ENCODE measurements at regions not wholly inside any gene's neighbourhood (a gene's known extent, or its start where the extent isn't known, plus 50 kb on each side); places are given as distances from the start of the nearest gene placed in this dataset.
"Not testable (repeated sequence)": the region's sequence is repeated elsewhere in the genome, so short reads cannot be mapped to it uniquely, and the experiment has no call there.

DNA sequence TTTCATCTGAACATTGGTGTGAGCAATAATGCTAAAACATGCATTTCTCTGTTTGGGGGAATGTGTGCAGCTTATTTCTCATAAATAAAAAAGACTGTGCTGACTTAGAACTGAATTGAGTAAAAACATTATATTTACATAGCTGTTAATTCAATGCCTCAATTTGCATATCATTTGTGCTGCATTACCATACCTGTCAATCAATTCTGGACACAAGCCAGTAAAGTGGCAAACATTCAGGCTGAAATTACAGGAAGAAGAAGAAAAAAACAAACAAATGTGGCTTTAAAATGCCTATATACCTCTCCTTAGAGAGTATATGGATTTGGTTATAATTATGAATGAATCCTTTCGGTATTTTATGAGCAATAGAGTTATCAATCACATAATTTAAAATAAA is 380.1 kb upstream of the GBE1 start:
- no peak for DNase-seq

- no peak for DNase-seq
These were observed 376.4 kb upstream of the GBE1 start for GRCh38 chr3:82137861-82138260.

GRCh38 chr3:82137050-82137449 is 375.6 kb upstream of the GBE1 start:
- DNase-seq: no peak

DNA sequence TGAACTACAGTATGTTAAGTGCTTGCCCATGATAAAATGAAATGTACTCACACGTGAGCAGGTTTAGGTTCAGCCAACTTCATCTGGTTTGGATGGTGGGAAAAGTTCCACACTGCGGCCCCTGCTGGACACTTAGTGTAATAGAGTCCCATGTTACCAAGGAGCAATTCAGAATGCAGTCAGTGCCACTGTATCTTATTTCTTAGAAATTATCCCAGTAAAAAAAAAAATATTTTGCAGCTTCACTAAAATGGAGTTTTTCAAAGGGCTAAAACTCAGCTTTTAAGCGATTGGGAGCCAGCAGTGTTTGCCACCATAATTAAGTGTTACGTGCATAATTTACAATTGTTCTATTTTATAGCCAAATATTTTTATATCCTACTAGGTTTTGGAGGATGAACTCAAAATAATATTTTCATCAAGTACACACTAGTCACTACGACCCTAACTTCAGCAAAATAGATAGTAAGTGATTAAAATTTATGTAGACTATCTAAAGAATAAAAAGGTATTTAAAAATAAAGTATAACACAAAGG is 371.7 kb upstream of the GBE1 start:
- peak; percentile 47 for DNase-seq

- no peak for DNase-seq
These were observed 371.0 kb upstream of the GBE1 start for GRCh38 chr3:82132210-82133069.

DNA sequence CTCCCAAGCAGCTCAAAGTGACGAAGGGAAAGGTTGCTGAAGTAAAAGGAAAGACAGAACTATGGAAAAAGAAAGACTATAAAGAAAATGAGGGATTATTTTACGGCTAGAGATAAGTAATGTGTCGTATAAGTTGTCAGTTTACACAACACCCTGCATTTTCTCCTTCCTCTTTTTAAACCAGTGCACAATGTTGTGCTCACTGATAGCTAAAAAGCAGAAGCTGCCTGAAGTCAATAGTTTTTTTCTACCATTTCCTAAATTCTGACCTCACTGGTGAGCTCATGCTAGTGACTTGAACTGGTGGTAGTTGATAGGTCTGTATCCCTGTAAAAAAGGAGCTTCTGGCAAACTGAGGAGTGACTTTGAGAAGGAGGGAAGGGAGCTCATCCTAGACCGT is 368.6 kb upstream of the GBE1 start:
- DNase-seq: peak; percentile 47

GRCh38 chr3:82129221-82129801 is 367.9 kb upstream of the GBE1 start:
- no peak for DNase-seq

- DNase-seq: no peak
These were observed 366.8 kb upstream of the GBE1 start for GRCh38 chr3:82128271-82128670.

- DNase-seq: no peak
These were observed 361.3 kb upstream of the GBE1 start for GRCh38 chr3:82122554-82123345.

- no peak for DNase-seq
These were observed 353.1 kb upstream of the GBE1 start for GRCh38 chr3:82114589-82114988.

- not testable (repeated sequence) for DNase-seq
These were observed 349.3 kb upstream of the GBE1 start for GRCh38 chr3:82110721-82111120.

DNA sequence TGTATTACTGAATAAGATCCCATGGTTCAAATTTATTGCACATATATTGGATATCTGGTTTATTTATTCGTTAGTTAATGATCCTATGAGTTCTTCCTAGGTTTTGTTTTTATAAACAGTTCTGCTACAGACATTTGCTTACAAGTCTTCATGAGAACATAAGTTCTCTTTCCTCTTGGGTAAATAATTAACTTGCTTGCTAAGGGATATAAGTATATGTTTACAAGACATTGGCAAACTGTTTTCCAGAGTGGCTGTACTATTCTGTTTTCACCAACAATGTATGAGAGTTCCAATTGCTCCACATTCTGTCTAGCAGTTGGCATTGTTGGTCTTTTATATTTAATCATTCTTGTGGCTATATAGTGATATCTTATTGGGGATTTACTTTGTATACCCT is 341.8 kb upstream of the GBE1 start:
- DNase-seq: no peak

GRCh38 chr3:82100378-82100777 is 338.9 kb upstream of the GBE1 start:
- no peak for DNase-seq

DNA sequence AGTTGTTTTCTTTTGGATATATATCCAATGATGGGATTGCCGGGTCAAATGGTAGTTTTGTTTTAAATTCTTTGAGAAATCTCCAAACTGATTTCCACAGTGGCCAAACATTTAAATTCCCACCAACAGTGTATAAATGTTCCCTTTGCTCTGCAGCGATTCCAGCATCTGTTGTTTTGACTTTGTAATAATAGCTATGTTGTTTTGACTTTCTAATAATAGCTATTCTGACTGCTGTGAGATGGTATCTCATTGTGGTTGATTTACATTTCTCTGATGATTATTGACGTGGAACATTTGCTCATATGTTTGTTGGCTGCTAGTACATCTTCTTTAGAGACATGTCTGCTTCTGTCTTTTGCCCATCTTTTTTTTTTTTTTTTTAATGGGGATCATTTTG is 332.2 kb upstream of the GBE1 start:
- no peak for DNase-seq

DNA sequence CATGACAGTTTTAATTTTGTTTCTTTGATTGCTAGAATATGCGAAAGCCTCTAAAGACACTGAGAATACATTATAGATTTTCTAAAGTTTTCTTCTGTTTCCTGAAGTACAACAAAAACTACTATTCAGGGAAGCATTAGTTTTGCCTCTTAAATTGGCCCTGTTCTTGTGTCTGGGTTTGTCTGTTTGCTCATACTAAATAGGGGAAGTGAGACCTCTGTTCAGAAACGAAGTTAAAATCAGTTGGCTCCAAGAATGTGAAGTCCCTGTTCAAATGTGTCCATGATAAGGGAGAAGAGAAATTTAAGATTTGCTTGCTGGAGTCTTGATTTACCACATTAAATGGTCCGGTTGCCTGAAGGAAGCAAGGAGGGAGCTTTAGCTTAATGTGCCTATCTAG is 327.3 kb upstream of the GBE1 start:
- peak; percentile 26 for DNase-seq

- no peak for DNase-seq
These were observed 326.5 kb upstream of the GBE1 start for GRCh38 chr3:82087958-82088357.

GRCh38 chr3:82085851-82086475 is 324.5 kb upstream of the GBE1 start:
- no peak for DNase-seq

DNA sequence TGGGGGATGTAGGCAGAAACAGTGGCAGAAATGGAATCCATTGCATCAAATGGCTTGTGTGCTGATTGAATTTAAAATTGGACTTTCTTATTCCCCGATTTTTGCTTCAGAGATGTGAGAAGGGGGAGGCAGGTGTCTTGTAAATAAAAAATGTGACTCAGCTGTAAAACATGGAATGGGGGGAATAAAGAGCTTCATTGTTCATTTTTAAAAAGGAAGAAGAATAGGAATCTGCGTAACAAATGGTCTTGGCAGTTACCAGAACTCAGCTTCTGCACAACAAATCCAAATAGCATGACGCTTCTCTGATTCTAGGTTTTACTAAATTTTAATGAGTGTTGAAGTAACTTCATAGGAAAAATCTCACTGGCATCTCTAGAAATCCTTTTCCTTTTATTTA is 323.9 kb upstream of the GBE1 start:
- no peak for DNase-seq

- no peak for DNase-seq
These were observed 323.4 kb upstream of the GBE1 start for GRCh38 chr3:82084824-82085223.

DNA sequence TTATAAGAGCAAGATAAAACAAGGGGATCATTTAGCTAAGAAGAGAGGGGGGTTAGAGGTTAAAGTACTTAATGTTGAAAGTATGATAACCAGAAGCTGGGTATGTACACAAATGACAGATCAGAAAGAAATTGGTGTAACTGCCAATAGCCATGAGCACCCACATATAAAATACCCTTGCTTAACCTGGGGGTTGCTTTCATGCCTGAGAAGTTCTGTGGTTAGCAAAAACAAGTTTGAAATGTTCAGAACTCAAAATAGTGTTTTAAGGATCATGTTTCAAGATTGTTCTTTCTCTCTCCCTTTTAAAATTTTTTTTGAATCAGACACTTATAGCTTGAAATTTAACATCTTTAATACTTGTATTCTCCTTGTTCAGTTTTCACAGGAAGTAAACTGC is 321.4 kb upstream of the GBE1 start:
- DNase-seq: no peak

DNA sequence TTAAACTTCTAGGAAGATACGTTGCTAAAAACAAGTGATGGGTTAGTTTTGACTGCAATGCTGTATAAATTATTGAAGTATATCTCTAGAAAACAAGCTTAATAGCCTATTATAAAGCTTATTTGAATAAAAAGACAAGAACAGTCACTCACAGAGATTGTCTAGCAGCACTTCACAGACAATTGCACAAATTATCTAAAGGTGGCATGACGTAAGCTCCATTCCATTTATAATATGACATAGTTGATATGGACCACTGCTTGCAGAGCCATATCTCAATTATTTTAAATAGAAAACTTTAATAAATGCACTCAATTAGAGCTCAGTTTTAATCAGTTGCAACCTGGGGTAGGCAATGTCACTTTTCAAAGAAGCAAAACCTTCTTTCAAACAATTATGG is 319.9 kb upstream of the GBE1 start:
- no peak for DNase-seq

- no peak for DNase-seq
These were observed 319.3 kb upstream of the GBE1 start for GRCh38 chr3:82080792-82081191.

- no peak for DNase-seq
These were observed 318.8 kb upstream of the GBE1 start for GRCh38 chr3:82080261-82080660.

Data from midbrain (tissue), 1 donor.